ENCODE measurements at regions not wholly inside any gene's neighbourhood (a gene's known extent, or its start where the extent isn't known, plus 50 kb on each side); places are given as distances from the start of the nearest gene placed in this dataset.
"Not testable (repeated sequence)": the region's sequence is repeated elsewhere in the genome, so short reads cannot be mapped to it uniquely, and the experiment has no call there.

- no peak for DNase-seq (ENCODE audit: low read depth in 2 of 2)
Observed at GRCh38 chr4:131450572-131451209, 1698.4 kb upstream of the PCDH10 start.

DNA sequence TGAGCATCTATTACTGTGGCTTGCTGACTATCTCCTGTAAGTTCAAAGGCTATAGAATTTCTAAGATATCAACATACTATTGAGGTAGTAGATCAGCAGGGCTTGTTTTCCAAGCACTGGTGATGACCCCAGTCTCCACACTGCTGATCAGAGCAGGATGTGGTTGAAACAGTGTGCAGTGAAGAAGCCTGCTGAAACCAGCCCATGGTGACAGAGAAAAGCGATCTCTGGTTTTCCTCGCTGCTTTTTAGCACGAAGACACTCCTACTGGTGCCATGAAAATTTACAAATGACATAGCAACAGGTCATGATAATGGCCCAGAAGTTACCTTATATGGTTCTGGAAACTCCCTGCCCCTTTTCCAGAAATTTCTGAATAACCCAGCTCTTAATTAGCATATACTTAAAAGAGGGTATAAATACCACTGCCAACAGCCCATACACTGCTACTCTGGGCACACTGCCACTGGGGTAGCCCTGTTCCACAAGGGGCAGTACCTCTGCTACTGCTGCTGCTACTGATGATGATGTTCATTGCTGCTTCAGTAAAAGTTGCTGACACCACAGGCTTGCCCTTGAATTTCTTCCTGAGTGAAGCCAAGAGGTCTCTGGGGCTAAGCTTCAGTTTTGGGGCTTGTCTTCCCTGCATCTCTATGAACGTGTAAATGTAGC, 1689.5 kb upstream of the PCDH10 start:
- no peak for DNase-seq (ENCODE audit: low read depth in 2 of 2)

- no peak for DNase-seq (ENCODE audit: low read depth in 2 of 2)
Observed at GRCh38 chr4:131470360-131470759, 1678.7 kb upstream of the PCDH10 start.

GRCh38 chr4:131488772-131489171, 1660.3 kb upstream of the PCDH10 start:
- no peak for DNase-seq (ENCODE audit: low read depth in 2 of 2)

DNA sequence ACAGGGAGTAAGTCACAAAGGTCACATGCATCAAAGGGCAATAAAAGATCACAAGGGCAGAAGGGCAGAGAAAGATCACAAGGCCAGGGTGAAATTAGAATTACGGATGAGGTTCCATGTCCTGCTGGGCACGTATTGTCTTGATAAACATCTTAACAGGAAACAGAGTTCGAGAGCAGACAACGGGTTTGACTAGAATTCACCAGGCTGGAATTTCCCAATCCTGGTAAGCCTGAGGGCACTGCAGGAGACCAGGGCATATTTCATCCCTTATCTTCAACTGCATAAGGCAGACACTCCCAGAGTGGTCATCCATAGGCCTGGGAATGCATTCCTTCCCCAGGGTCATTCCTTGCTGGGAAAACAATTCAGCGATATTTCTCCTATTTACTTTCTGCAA, 1652.9 kb upstream of the PCDH10 start:
- DNase-seq (ENCODE audit: low read depth in 2 of 2), result not testable (repeated sequence)

DNA sequence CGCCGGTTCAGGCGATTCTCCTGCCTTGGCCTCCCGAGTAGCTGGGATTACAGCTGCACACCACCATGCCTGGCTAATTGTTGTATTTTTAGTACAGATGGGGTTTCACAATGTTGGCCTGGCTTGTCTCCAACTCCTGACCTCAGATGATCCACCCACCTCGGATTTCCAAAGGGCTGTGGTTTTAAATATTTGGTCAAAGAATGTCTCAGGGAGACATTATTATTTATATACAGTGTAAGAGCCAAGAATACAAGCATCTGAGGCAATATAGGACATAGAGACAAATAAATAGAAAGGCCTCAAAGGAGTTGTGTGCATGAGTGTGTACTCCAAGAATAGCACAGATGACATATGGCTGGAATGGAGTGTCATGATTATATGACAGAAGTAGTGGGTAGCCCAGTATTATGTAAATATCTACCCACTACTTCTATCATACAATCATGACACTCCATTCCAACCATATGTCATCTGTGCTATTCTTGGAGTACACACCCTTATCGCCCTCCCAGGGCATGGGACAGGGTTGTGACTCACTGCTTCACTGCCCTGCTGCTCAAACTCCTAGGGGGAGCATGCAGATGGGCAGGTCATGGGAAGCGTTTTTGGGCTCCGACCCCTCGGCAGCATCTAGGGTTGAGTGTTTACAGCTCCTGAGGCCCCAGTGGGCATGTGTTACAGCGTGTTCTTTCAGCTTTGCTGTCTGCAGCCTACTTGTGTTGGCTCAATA, 1649.8 kb upstream of the PCDH10 start:
- DNase-seq (ENCODE audit: low read depth in 2 of 2), result no peak

- no peak for DNase-seq (ENCODE audit: low read depth in 2 of 2)
Observed at GRCh38 chr4:131509521-131509920, 1639.6 kb upstream of the PCDH10 start.

DNA sequence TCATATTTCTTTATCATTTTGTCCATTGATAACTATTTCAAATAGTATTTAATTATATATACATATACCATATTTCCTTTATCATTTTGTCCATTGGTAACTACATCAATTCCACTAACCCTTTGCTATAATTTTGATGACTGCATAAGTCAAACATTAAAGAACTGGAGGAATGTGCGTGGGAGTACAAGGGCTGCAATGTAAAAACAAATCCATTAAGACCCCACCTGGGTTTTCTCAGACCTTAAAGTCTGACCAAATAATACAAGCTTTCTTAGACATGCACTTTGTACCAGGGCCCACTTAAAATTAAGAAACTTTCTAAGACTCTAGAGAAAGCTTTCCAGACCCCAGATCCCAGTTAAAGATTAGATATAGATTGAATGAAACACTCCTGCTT, 1622.4 kb upstream of the PCDH10 start:
- no peak for DNase-seq (ENCODE audit: low read depth in 2 of 2)

DNA sequence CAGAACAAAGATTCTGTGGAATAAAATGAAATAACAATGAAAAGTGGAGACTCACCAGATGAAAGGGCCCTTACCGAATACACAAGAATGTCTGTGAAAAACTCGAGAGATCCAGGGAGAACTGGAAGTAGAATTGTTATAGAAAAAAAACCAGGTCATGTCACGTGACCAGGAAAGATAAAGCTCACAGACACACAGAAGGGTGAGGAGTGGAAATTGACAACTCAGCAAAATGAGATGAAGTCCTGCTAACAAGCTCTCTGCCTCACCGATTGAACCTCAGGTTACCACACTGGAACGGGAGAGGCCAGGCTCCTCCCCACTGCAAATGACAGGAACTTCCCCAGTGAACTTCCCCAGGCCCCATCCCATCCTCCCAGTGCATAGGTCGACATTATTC, 1618.0 kb upstream of the PCDH10 start:
- no peak for DNase-seq (ENCODE audit: low read depth in 2 of 2)

- no peak for DNase-seq (ENCODE audit: low read depth in 2 of 2)
Observed at GRCh38 chr4:131534944-131535645, 1614.0 kb upstream of the PCDH10 start.

- DNase-seq (ENCODE audit: low read depth in 2 of 2), result no peak
Observed at GRCh38 chr4:131540256-131540655, 1608.8 kb upstream of the PCDH10 start.

DNA sequence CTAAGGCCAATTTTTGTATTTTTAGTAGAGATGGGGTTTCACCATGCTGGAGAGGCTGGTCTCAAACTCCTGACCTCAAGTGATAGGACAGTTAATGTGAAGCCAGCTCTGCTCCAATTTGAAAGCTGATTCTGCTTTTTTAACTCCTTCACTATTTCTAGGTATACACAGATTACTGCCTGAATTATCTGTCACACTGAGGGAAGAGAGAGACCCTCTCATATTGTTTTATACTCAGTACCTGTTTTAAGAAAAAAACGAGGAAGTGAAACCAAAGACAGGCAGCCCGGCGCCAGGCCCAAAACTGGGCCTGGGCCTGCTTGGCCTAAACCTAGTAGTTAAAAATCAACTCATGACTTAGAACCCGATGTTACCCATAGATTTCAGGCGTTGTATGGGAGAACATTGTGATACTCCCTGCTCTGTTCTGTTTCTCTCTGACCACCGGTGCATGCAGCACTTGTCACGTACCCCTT, 1601.5 kb upstream of the PCDH10 start:
- DNase-seq (ENCODE audit: low read depth in 2 of 2), result no peak

DNA sequence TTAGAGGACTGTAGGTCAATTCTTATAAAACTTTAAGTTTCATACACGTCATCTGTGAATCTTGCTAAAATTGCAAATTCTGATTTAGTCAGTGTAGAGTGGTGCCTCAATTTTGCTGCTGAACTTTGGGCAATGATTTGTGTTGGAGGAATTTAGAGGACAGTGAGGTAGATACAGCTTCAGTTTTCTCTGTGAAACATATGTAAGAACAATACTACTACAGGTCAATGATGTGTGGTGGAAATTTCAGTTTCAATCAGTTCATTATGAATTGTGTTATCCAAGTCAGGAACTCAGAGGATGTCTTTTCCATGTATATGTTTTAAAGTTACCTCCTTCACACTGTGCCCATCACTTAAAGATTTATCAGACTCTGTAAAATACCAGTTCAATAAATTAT, 1597.8 kb upstream of the PCDH10 start:
- DNase-seq (ENCODE audit: low read depth in 2 of 2), result no peak

- DNase-seq (ENCODE audit: low read depth in 2 of 2), result no peak
Observed at GRCh38 chr4:131566026-131566425, 1583.1 kb upstream of the PCDH10 start.

- DNase-seq (ENCODE audit: low read depth in 2 of 2), result no peak
Observed at GRCh38 chr4:131584587-131584986, 1564.5 kb upstream of the PCDH10 start.

GRCh38 chr4:131595140-131595539, 1554.0 kb upstream of the PCDH10 start:
- no peak for DNase-seq (ENCODE audit: low read depth in 2 of 2)

GRCh38 chr4:131603705-131604104, 1545.4 kb upstream of the PCDH10 start:
- no peak for DNase-seq (ENCODE audit: low read depth in 2 of 2)

- no peak for DNase-seq (ENCODE audit: low read depth in 2 of 2)
Observed at GRCh38 chr4:131609039-131609438, 1540.1 kb upstream of the PCDH10 start.

DNA sequence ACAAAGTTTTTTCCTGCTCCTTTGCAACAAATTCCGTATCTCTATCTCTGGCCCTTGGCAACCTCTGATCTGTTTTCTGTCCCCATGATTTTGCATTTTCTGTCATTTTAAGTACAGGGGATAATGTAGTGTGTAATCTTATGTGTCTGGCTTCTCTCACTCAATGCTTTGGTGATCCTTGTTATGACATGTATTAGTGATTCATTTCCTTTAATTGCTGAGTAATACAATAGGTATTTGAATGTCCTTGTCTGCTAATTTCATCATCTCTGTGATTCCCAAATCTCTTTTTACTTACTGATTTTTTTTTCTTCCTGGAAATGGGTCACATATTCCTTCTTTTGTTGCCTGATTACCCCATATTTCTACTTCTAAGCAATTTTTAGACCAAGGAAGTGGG, 1538.6 kb upstream of the PCDH10 start:
- DNase-seq (ENCODE audit: low read depth in 2 of 2), result not testable (repeated sequence)

DNA sequence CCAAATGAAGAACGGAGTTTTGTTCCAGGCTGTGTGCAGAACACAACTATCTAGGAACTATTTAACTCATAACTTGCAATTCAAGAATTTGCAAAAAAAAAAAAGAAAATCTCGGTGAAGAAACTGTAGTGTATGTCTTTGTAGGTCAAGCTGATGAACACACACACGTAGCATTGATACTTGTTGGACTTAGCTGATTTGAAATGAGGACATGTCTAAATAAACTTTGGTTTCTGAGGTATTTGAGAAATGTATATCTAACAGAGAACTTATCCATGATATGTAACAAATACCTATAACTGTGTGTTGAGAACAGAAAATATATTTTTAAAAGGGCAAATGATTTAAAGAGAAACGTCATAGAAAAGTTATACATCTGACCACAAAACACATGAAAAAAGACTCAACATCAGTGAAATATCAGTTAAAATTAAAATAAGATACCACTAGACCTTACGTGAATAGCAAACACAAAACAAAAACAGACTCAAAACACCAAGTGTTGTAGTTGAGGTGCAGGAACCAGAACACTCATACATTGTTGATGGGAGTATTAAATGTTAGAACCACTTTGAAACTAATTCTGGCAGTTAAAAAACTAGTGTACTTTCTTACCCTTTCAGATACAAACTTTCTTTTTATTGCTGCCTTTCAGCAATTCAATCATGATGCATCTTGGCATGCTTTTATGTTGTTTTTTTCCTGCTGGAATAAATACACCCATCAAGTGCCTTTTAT, 1535.8 kb upstream of the PCDH10 start:
- no peak for DNase-seq (ENCODE audit: low read depth in 2 of 2)

DNA sequence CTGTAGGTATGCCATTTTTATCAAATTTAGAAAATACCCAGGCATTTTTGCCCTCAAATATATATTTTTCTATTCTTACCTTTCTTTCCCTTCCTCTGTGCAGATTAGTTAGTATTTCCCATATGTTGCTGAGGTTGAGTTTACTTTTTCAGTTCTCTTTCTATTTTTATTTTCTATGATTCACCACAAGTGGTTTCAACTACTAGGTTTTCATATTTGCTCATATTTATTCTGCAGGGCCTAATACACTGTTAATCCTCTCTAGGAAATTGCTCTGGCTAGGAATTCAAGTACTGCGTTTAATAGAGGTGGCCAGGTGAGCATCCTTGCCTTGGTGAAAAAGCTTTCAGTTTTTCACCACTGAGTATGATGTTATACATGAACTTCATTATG, 1535.3 kb upstream of the PCDH10 start:
- DNase-seq (ENCODE audit: low read depth in 2 of 2), result no peak

GRCh38 chr4:131632877-131633276, 1516.2 kb upstream of the PCDH10 start:
- no peak for DNase-seq (ENCODE audit: low read depth in 2 of 2)
